ENCODE measurements at regions not wholly inside any gene's neighbourhood (a gene's known extent, or its start where the extent isn't known, plus 50 kb on each side); places are given as distances from the start of the nearest gene placed in this dataset.
A peak's percentile ranks its signal among the peaks of the same experiment; 100 is the strongest.

DNA sequence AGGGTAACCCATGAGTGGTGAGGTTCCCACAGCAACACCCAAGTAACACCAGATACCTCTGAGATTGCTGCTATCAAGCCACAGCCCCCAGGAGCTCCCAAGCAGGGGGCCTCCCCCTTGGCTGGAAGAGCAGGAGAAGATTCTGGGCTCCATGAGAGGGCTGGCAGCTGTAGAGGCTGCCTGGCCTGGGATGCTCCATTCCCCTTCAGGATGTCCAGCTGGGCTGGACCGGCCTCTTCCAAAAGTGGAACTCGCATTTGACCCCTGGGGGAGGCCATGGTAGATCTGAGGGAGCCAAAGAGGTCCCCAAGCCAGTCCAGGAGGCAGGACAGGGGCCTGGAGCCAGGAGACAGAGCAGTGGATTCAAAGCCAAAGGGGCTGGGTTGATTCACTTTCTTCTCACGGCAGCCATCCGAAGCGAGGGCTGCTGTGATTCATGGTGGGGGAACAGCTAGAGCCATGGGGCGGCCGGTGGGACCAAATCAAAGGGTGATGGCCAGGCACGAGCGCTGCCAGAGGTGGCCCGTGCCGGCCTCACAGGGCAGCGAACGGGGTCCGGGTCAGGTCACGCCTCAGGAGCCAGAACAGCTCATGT lies 95.3 kb upstream of the ID2 start:
- Histone ChIP-seq H3K27ac (no peak overlapping the region), H3K36me3 (no peaks in the 10 kb centered on the region), H3K9me3 (no peaks in the 10 kb centered on the region), H3K4me3 (no peak overlapping the region), H3K27me3 (no peaks in the 10 kb centered on the region), H3K4me1 (peaks cover 9 to 23% (median 17%) of the 10 kb centered on the region in 4 donors)
- WGBS, 5 donors: 80 to 92% (median 88%) methylated on average over 13 to 15 of the region's 15 CpGs
- intact Hi-C loops (cut with DNase I; ENCODE audit: low total_unique reads): no loop called here
- TF ChIP-seq POLR2AphosphoS5 (IDR thresholded peaks at IDR 0.05): no peak
- no peak for TF ChIP-seq EP300 (IDR thresholded peaks at IDR 0.05)
- peak in 1 of 2 donors; percentile 40 for DNase-seq

DNA sequence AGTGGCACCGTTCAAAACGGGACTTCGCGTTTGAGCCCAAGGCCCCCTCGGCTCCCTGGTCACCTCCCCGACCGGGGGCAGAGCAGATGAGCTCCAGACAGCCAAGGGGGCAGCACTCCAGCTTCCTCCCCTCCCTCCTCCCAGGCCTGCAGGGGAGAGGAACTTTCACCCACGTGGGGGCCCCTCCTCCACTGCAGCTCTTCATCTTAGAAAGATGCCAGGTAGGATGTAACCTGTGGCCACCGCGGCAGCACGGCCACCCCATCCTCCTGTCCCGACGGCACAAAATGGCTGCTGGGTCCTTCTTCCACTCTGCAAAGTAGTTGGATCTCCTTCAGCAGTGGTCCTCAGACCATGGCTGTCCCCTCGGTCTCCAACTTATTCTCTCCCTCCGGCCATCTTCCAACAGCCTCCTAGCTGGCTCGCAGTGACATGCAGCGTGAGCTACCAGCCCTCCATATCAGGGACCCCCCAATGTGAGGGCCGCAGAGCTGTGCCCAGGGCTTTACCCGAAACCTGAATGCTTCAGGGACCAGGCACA lies 94.5 kb upstream of the ID2 start:
- no peak for DNase-seq
- no peak overlapping the region for H3K4me3 ChIP-seq
- H3K4me1 ChIP-seq: peaks cover 9 to 22% (median 13%) of the 10 kb centered on the region in 4 donors
- no peaks in the 10 kb centered on the region for H3K27me3 ChIP-seq
- no peak overlapping the region for H3K27ac ChIP-seq
- intact Hi-C loops (cut with DNase I; ENCODE audit: low total_unique reads): no loop called here
- WGBS, 5 donors: 82 to 91% (median 90%) methylated on average over 15 to 19 of the region's 19 CpGs
- H3K36me3 ChIP-seq: no peaks in the 10 kb centered on the region
- TF ChIP-seq, protein P1, sequence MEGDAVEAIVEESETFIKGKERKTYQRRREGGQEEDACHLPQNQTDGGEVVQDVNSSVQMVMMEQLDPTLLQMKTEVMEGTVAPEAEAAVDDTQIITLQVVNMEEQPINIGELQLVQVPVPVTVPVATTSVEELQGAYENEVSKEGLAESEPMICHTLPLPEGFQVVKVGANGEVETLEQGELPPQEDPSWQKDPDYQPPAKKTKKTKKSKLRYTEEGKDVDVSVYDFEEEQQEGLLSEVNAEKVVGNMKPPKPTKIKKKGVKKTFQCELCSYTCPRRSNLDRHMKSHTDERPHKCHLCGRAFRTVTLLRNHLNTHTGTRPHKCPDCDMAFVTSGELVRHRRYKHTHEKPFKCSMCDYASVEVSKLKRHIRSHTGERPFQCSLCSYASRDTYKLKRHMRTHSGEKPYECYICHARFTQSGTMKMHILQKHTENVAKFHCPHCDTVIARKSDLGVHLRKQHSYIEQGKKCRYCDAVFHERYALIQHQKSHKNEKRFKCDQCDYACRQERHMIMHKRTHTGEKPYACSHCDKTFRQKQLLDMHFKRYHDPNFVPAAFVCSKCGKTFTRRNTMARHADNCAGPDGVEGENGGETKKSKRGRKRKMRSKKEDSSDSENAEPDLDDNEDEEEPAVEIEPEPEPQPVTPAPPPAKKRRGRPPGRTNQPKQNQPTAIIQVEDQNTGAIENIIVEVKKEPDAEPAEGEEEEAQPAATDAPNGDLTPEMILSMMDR (IDR thresholded peaks at IDR 0.05): no peak
- no peaks in the 10 kb centered on the region for H3K9me3 ChIP-seq

DNA sequence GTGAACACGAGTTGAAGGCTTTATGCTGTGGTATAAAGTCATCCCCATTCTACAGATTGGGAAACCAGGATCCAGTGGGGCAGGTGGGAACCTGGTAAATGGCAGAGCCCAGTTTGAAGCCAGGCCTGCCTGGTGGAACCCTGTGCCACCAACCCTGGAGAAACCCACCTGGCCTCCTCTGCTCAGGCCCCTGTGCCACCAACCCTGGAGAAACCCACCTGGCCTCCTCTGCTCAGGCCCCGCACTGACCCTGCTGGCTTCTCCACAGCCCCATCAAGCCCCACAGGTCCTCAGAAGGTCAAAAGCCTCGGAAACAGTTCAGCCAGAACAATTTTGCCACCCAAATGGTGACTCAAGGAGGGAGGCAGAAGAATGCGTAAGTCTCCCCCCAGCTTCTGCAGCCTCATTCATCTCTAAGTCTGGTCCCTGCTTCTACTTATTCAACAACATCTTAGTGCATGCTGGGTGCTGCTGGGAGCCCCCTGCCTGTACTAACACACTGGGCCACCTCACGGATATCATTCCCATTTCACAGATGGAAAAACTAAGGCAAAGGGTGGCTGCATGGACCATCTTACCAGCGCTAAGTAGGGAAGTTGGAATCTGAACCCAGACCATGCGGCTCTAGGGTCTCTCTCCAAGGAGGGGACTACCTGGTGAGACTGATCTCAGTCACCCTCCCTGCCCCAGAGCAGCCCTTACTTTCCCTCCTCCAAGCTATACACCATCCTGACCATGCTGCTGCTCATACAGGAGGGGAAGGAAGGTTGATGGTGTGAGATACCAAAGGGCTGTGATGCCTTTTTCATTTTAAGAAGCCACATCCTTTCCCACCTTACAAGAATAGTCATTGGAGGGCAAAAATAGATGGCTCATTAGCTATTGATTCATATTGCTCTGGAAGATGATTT lies 93.7 kb upstream of the ID2 start:
- H3K27me3 ChIP-seq: no peaks in the 10 kb centered on the region
- TF ChIP-seq POLR2AphosphoS5 (IDR thresholded peaks at IDR 0.05): no peak
- TF ChIP-seq, protein P1 (IDR thresholded peaks at IDR 0.05): no peak
- no peak for TF ChIP-seq POLR2A (IDR thresholded peaks at IDR 0.05)
- TF ChIP-seq EP300 (IDR thresholded peaks at IDR 0.05): no peak
- WGBS, 5 donors: 83 to 92% (median 90%) methylated on average over 7 of the region's 7 CpGs
- DNase-seq: no peak
- H3K9me3 ChIP-seq: no peaks in the 10 kb centered on the region
- H3K4me3 ChIP-seq: no peak overlapping the region
- H3K4me1 ChIP-seq: peaks cover 4 to 14% (median 8%) of the 10 kb centered on the region in 4 donors
- no peaks in the 10 kb centered on the region for H3K36me3 ChIP-seq
- intact Hi-C loops (cut with DNase I; ENCODE audit: low total_unique reads): no loop called here
- H3K27ac ChIP-seq: no peak overlapping the region

DNA sequence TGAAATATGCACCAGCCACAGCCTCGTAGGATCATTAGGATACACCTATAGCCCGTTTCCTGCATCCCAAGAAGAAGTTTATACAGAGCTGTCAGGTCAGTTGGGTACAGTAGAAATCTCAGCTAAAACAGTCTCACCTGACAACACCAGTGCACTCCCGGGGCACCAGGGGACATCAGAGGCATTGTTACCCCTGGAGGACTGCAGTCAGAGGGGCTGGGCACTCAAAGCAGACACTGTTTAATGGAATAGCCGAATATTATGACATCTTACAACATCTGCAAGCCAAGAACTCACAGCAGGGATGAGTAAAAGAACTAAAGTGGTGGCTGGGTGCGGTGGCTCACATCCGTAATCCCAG lies 93.0 kb upstream of the ID2 start:
- intact Hi-C loops (cut with DNase I; ENCODE audit: low total_unique reads): no loop called here
- no peak for DNase-seq
- Histone ChIP-seq H3K4me3 (no peak overlapping the region), H3K27ac (no peak overlapping the region), H3K36me3 (no peaks in the 10 kb centered on the region), H3K27me3 (no peaks in the 10 kb centered on the region), H3K9me3 (no peaks in the 10 kb centered on the region), H3K4me1 (peaks cover 0 to 7% (median 3%) of the 10 kb centered on the region in 4 donors)
- TF ChIP-seq POLR2AphosphoS5 (IDR thresholded peaks at IDR 0.05) (no peak), POLR2A (IDR thresholded peaks at IDR 0.05) (no peak), EP300 (IDR thresholded peaks at IDR 0.05) (no peak)
- TF ChIP-seq, protein P1 (IDR thresholded peaks at IDR 0.05): no peak
- 80 to 91% (median 89%) methylated on average over 6 of the region's 6 CpGs for WGBS, 5 donors
